ENCODE measurements at regions not wholly inside any gene's neighbourhood (a gene's known extent, or its start where the extent isn't known, plus 50 kb on each side); places are given as distances from the start of the nearest gene placed in this dataset.

DNA sequence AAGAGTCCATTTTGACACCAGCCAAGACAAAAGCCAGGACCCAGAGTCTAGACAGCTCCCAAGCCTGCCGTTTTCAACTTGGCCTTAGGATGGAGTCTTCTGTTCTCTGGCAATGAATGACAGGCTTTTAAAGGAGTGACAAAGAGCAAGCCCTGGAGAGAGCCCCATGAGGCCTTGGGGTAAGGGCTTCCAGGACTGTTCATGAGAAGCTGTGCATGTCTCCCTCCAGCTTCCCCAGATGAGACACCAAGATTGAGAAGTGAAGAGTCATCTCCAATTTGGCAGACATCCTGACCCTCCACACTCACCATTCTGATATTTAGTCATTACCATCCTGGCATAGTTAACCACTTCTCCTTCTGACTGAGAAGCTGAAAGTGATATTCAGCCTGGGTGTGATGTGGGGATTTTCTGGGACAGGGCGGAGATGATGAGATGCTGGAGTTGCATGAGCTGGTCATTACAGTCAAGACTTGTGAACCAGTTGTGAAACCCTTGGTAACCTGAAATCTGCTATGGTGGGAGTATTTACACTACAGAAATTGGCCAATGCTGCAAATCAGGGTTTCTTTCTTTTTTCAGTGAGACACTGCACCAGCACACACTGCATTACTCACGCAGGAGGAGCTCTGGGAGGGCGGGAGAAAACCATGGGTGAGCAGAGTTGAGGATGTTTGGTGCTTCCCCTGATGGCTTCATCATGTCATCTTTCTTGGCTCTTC lies 77.8 kb downstream of the VCPKMT start:
- DNase-seq (ENCODE audit: low spot score) = no peak

DNA sequence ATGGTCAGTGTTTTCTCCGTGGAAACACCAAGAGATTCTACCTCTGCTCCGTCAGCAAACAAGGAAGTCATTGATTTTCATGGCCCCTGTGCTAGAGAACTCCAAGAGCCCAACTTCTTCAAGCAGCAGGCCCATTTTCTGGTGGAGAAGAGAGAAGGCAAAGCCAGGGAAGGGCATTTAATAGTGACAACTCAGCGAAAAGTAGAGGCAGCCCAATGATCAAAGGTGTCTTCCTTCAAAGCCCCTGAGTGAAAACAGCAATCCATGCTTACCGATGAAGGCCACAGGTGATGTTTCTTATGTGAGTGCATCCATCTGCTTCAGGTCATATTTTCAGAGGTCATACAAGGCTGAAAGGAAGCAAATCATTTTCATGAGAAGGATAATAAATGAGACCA lies 77.3 kb downstream of the VCPKMT start:
- no peak for DNase-seq (ENCODE audit: low spot score)

DNA sequence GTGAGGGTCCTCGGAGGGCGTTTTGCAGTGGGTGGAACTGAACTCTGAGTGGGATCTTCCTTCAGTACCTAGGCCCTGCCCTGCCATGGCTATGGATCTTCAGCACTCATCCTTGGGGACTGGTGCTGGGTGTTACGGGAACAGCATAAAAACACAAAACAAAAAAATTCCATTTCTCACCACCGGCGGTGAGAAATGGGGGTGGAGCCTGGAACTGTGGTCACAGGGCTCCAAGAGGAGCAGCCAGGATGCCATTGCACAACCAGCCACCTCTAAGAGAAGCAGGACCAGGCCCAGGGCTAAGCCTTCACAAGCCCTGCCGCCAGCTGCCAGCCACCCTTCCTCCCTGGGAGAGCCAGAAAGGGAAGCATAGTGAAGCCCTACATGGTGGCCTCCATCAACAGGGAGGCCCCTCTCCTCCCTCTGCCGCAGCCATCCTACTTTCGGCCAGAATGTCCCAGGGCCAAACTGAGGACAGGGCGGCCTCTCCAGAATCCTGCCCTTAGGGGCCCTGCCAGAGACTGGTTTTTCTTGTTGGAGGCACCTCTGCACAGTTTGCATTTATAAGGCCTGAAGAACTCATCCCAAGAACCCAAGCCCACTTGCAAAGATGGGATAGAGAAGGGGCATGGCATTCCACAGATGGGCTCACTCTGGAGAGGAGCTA lies 76.5 kb downstream of the VCPKMT start:
- no peak for DNase-seq (ENCODE audit: low spot score)

DNA sequence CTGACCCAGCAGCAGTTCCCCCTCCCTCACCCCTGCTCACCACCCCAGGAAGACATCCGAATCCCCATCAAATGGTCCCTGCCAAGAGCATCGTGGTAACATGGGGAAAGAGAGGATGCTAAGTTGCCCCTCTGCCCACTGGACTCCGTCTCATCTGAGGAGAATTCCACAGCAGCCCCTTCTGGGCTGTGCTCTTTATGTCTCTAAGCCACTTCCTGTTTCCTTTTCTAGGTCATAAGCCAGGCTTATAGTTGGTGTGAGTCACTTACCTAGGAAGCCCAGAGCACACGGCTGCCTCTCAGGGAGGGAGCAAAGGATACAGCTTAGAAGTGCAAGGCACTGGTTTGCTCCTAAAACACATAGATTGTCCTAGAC lies 76.0 kb downstream of the VCPKMT start:
- DNase-seq (ENCODE audit: low spot score) = no peak

DNA sequence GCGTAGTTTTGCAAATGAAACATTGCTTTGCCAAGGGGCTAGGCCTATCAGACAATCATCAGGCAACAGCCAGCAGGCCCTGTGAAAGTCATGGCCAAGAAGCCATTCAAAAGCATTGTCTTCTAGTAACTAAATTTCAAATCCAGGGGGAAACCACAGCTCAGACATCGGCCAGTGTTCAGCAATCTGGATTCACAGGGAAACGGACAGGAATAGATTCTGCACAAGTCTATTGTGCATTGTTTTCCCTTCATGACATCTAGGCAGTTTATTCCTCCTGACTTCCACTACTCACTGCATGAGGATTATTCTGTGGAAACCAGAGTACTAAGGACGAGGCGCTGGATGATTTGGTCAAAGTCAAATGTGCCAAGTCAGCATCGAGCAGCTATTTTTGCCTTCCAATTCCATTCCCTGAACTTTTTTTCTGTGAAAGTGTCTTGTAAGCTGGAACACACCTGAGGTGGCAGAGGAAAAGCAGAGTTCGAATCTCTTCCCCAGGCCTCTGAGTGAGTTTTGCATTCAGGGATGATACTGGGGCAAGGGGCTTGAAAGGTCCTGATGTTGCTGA lies 75.4 kb downstream of the VCPKMT start:
- DNase-seq (ENCODE audit: low spot score) = no peak

DNA sequence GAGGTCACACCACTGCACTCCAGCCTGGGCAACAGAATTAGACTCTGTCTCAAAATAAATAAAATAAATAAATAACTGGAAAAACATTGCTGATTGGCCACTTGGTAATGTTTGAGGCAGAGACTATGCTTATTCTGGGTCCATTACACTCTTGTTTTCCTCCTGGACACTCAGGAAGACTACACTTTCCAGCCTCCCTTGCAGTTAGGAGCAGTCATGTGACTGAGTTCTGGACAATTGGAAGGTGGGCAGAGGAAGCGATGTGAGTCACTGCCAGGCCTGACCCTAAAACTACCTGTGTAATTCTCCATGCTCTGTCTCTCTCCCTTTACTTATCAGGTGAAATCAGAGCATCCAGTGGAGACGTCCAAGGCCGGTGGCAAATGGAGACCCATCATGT lies 74.4 kb downstream of the VCPKMT start:
- no peak for DNase-seq (ENCODE audit: low spot score)

DNA sequence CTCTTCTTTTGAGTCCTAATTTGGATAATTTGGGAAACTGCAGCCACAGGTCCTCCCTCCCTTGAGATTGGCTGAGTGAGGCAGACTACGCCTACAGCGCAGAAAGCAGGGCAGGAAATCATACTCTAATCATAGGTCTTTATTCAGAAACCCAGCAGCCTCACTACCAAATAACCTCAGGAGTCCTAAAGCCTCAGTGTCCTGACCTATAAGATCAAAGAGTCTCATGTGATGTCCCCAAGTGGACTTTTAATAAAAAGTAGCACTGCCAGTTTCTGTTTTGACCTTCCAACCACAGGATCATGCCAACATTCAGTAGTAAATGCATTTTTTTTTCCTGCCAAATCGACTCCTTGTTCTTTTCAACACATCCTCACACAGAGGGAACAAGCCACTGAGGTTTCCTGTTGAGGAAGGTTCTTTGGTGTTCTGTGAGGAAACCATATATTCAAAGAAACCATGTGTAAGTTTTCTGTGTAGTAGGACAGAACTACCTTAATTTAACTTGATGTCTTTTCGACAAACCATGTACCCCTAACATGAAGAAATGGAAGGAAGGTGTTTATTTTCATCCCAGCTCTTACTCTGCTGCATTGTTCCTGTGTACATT lies 72.2 kb downstream of the VCPKMT start:
- no peak for DNase-seq (ENCODE audit: low spot score)

DNA sequence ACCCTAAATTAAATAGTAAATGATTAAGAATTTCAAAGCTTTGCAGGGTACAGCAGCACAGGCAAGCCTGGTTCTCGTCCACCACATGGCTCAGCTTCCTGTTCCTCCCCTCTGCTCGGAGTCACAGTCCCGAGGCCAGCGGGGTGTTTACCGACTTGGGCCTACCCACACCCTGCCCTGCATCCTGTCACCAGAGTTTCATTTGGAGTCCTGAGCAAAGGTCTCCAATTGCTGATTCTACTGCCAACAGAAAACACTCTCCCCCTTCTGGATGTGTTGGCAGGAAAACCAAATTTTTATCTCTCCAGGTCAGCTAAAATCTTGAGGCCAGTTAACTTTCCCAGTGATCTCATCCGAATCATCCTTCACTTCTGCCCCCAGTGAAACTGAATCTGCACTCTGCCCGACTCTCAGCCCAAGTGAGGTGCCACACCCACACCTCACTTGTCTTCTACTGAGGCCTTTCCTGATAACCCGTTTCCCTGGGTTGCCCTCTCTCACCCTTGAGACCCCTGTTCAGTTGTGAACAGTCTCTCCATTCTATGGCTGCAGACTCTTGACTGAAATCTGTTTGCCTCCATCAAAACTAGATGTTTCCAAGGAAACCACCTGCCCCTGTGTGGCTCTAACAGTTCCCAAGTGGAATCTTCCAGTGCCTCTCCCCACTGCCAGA lies 71.2 kb downstream of the VCPKMT start:
- DNase-seq (ENCODE audit: low spot score) = no peak

DNA sequence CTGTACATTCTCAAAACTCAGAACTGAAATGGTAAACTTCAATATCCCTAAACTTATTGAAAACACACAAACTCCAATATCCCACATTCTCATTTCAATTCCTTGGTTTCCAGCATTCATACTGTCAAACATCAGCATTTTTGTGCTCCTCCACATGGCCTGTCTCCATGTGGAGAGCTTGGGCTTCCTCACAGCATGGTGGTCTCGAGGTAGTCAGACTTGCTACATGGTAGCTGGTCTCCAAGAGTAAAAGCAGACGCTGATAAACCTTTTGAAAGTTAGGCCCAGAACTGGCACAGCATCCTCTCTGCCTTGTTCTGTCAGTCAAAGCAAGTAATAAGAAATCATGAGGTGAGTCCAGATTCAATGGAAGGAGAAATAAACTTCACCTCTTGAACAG lies 70.5 kb downstream of the VCPKMT start:
- DNase-seq (ENCODE audit: low spot score) = no peak

DNA sequence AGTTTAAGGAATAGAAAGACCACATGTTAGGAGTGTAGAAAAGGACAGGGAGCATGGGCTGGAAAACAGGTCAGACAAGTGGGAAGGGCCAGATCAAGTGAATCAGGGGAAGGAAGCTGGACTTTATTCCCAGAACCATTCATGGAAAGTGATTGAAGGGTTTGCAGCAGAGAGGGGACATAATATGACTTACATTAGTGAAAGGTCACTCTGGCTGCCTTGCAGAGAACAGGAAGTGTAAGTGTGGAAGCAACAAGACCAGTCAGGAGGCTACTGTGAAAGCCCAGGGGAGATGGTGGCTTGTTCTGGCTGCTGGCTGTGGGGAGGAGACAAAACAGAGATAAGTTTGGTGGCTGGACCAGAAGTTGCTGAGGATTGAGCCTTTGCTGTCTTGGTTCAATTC lies 69.1 kb downstream of the VCPKMT start:
- DNase-seq (ENCODE audit: low spot score) = no peak

DNA sequence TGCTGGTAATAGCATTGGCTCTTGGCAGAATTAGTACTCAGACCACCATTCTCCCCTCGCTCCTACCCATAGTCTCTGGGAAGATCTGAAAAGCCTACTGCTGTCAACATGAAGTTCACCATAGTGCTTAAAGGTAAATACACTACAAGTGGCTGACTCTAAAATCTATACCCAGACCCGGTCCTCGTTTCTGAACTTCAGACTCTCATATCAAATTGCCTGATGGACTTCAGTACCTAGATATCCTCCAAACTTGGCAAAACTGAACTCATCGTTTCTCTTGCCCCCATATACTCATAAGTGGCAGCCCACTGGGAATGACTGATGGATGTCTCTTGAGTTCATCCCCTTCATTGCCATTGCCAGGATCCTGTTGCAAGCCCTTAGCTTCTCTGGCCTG lies 67.3 kb downstream of the VCPKMT start:
- no peak for DNase-seq (ENCODE audit: low spot score)

DNA sequence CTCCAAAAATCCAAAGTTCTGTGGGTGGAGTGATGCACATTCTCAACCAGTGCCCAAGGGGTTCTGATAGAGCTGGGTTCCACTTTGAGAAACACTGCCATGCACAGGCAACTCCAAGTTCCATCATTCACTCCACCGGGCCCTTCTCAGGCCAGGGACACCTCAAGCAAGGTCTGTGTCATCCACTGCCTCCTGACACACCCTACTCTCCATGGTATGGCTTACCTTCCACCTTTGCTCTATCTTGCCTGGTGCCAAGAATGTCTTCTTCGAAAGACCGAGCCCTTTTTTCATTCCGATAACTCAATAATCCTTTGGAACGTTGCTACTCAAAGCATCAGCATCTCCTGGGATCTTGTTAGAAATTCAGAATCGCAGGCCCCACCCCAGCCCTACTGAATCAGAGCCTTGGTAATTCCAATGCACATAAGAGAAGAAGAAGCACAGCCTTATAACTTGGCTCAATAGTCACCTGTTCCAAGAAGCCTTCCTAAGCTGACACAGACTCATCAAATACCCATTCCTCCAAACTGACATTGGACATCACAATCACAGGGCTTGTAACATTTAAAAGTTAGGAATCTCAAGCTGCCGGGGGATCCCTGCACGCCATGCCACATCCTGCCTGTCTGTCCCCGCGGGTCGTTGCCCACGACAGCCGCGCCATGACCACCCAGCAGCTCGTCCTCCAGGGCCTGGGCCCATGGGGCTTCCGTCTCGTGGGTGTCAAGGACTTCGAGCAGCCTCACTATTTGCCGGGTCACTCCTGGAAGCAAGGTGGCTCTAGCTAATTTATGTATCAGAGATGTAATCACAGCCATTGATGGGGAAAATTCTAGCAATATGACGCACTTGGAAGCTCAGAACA lies 66.4 kb downstream of the VCPKMT start:
- no peak for DNase-seq (ENCODE audit: low spot score)

DNA sequence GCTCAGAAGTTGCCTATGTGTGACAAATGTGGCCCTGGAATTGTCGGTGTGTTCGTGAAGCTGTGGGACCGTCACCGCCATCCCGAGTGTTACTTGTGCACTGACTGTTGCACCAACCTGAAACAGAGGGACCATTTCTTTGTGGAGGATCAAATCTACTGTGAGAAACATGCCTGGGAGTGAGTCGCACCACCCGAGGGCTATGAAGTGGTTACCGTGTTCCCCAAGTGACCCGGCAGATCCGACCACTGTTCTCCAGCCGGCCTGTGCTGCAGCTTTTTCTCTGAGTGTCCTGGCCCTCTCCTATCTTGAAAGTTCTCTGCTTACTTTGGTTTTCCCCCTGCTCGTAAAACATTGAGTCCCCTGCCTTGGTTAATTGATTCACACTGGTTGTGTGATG lies 65.3 kb downstream of the VCPKMT start:
- no peak for DNase-seq (ENCODE audit: low spot score)

DNA sequence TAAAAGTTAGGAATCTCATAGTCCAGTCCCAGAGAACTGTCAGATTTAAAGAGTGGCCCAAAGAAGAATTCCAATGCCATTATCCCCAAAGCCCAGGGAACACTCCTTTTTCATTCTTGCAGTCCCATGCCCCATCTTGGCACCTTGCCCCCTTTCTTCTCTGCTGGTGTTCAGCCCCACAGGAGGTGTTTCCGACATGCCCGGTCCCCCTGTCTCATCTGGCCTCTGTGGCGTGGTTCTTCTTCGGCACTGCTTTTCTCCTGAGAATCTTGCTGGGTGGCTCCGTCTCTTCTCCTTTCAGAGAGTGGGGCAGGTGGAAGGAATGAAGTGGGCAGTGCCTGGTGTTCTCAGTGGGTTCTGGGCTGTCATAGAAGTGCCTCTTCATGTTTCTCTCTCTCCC lies 64.7 kb downstream of the VCPKMT start:
- no peak for DNase-seq (ENCODE audit: low spot score)

DNA sequence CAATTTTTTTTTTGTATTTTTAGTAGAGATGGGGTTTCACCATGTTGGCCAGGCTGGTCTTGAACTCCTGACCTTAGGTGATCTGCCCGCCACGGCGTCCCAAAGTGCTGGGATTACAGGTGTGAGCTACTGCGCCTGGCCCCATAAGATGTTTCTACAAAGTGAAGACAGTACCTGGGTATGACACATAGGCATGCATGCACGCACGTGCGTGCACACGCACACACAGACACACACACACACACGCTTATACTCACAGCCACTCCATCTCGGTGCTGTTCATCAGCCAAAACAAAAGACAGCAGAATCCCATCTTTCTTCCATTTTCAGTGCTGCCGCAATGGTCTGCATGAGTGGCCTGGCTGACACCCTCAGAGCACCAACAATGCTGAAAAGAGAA lies 63.9 kb downstream of the VCPKMT start:
- DNase-seq (ENCODE audit: low spot score) = no peak

DNA sequence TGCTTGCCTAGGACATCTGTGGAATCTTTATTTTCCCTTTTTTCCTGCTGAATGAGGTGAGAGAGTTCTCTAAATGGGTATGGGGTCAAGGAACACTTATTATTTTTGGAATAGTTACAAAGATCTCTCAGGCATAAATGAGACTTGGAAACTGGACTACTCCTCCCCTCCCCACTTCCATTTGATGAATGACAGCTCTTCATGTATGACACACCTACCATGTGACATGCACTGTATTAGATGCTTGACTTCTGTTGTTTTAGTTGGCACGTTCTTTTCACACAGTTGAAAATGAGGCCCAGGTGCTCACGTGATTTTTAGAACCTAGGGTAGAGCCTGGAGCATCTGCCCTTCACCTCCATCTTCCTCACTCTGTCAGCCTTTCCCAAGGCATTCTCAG lies 62.4 kb downstream of the VCPKMT start:
- no peak for DNase-seq (ENCODE audit: low spot score)

DNA sequence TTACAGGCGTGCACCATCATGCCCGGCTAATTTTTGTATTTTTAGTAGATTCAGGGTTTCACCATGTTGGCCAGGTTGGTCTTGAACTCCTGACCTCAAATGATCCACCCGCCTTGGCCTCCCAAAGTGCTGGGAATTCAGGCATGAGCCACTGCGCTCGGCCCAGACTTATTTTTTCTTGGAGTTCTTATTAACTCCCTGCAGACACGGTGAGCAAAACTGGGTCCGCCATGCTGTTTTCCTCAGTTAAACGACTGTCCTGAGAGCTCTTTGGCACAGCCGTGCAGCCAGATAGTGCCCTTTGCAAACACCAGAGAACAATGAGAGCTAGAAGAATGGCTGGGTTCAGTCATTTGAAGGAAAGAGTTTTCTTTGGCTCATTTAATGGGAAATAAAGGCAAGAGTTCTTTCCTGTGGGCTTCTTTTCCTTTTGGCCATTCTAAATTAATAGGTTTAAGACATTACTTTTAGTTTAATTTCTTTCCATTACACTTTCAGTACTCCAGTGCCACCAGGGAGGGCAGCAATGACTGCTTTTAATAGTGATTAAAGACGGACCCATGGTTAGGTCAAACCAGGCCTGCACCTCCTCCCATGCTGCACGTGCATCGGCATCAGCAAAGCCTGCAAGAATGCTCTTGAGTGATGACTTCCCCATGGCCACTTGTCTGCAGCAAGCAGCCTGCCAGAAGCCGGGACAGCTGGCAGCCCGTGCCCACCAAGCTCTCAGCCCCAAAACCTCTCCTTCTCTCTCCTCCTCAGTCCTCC lies 60.7 kb downstream of the VCPKMT start:
- no peak for DNase-seq (ENCODE audit: low spot score)

DNA sequence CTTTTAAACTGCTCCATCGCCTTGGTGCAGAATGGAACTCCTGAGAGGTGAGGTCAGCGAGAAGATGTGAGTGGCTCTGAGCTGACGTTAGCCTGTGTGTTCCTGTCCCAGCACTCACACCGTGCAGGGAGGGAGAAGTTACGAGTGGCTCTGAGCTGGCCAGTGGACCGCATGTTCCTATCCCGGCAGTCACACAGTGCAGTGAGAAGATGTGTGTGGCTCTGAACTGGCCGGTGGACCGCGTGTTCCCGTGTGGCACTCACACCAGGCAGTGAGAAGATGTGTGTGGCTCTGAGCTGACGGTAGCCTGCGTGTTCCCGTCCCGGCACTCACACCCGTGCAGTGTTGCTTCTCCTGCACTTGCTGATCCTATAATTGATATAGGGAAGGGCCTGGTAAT lies 59.9 kb downstream of the VCPKMT start:
- DNase-seq (ENCODE audit: low spot score) = no peak

DNA sequence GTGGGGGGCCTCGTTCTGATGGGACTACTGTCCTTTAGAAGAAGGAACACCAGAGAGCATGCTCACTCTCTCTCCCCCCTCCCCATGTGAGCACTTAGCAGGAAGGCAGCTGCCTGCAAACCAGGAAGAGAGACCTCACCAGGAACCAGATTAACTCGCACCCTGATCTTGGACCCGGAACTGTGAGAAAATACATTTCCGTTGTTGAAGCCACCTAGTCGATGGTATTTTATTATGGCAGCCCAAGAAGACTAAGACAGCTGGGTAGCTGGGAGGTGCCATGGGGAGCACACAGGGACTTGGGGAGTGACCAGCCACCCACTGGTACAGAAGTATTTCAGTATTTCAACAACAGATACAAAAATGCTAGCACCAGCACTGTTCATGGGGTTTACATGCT lies 59.0 kb downstream of the VCPKMT start:
- no peak for DNase-seq (ENCODE audit: low spot score)

DNA sequence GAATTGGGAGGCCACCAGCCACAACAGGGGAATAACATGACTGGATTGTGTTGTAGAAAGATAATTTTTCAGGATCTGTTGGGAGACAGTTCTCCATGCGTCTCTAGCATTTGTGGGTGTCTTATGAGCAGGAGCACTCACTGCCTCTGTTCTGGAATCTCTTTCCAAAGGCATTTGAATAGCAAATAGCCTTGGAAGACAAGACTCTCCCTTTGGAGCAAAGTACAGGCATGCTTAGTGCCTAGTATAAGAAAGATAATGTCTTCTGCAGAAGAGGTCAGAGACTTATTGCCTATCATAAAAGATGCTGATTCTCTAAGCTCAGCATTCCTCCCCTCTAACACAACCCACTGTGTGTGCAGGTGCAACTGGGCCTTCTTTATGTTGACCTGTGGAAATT lies 58.3 kb downstream of the VCPKMT start:
- DNase-seq (ENCODE audit: low spot score) = no peak
